Motor neuron (in vitro differentiated cells): ENCODE measurements at regions not wholly inside any gene's neighbourhood (a gene's known extent, or its start where the extent isn't known, plus 50 kb on each side); places are given as distances from the start of the nearest gene placed in this dataset.

Experiments used
- ATAC-seq, 8 experiments: fragments of 200-7000 bp; cut with Tn5 transposase; replicated peaks in 6 of 8; 2 replicates each; pipeline ENCODE4 v1.8.0; 2021; ENCODE audit warnings: mild to moderate bottlenecking in 8 of 8, moderate library complexity in 8 of 8
- H3K27ac ChIP-seq, 2 donors: fragments of 250-450 bp; sonication (Bioruptor Pico); 2 replicates each; pipeline ENCODE4 v1.9.0; 2021; ENCODE audit warnings: antibody characterized with exemption in 2 of 2, mild to moderate bottlenecking in 2 of 2, moderate library complexity in 1 of 2
- H3K4me1 ChIP-seq, 2 donors: fragments of 250-450 bp; sonication (Bioruptor Pico); replicated peaks in 1 of 2; 2 replicates each; pipeline ENCODE4 v1.6.1; 2021; ENCODE audit warnings: antibody characterized with exemption in 2 of 2, mild to moderate bottlenecking in 2 of 2, moderate library complexity in 1 of 2
- H3K4me3 ChIP-seq, 5 donors: fragments of 250-450 bp; sonication (Bioruptor Pico); 2 replicates each; pipeline ENCODE4 v1.9.0; 2021; ENCODE audit warnings: antibody characterized with exemption in 5 of 5, mild to moderate bottlenecking in 5 of 5, moderate library complexity in 4 of 5
- WGBS, 10 experiments: fragments of 450-650 bp; shearing (Covaris generic); methylation state at CpG; one replicate each; pipeline ENCODE4 v1.0.0; 2022; 5-methylcytosine and 5-hydroxymethylcytosine counted together
- in situ Hi-C, 9 experiments: fragments of 400-800 bp; cut with MboI; loops; one replicate each; pipeline ENCODE4 v1.15.0; 2021; ENCODE audit warnings: low sequenced_read_pairs in 9 of 9, low pct_unique_long_range_greater_than_20kb in 2 of 9; ENCODE audit not compliant: unreplicated experiment in 9 of 9

- Histone ChIP-seq H3K4me3 (no peak overlapping the region), H3K27ac (no peak overlapping the region), H3K4me1 (no peaks in the 10 kb centered on the region)
- no peak for ATAC-seq
- in situ Hi-C loops: no loop called here
Measured at GRCh38 chr12:86666316-86666715, 410.1 kb upstream of the MGAT4C start.

- no peak for ATAC-seq
- no peak overlapping the region for H3K4me3 ChIP-seq
- no peak overlapping the region for H3K27ac ChIP-seq
Measured at GRCh38 chr12:86663716-86664115, 407.5 kb upstream of the MGAT4C start.

GRCh38 chr12:86663173-86663572 is 407.0 kb upstream of the MGAT4C start:
- no peaks in the 10 kb centered on the region for H3K4me1 ChIP-seq
- no peak for ATAC-seq
- in situ Hi-C loops: no loop called here
- no peak overlapping the region for H3K27ac ChIP-seq
- H3K4me3 ChIP-seq: no peak overlapping the region
- WGBS, 10 experiments: 20 to 93% (median 75%) methylated on average over 1 to 3 of the region's 3 CpGs; no CpG with 5 or more reads in 1 of the 10 experiments

More at GRCh38 chr12:86663716-86664115, 407.5 kb upstream of the MGAT4C start:
- H3K4me1 ChIP-seq: no peaks in the 10 kb centered on the region
- in situ Hi-C loops: no loop called here

GRCh38 chr12:86662464-86662863 is 406.3 kb upstream of the MGAT4C start:
- 0 to 89% (median 50%) methylated on average over 1 of the region's 1 CpG; no CpG with 5 or more reads in 3 of the 10 experiments for WGBS, 10 experiments
- ATAC-seq: no peak
- in situ Hi-C loops: no loop called here
- H3K4me3 ChIP-seq: no peak overlapping the region
- H3K4me1 ChIP-seq: no peaks in the 10 kb centered on the region
- H3K27ac ChIP-seq: no peak overlapping the region

- in situ Hi-C loops: no loop called here
- no peak overlapping the region for H3K27ac ChIP-seq
- peak in 7 of 8 experiments; percentile 39 to 92 (median 59) for ATAC-seq
- no peaks in the 10 kb centered on the region for H3K4me1 ChIP-seq
- 0 to 100% (median 15%) methylated on average over 1 of the region's 1 CpG; no CpG with 5 or more reads in 4 of the 10 experiments for WGBS, 10 experiments
- no peak overlapping the region for H3K4me3 ChIP-seq
Measured at GRCh38 chr12:86660488-86661147, 404.4 kb upstream of the MGAT4C start.

GRCh38 chr12:86659985-86660384 is 403.8 kb upstream of the MGAT4C start:
- WGBS, 10 experiments: 50 to 100% (median 88%) methylated on average over 1 to 2 of the region's 2 CpGs; no CpG with 5 or more reads in 2 of the 10 experiments
- H3K4me1 ChIP-seq: no peaks in the 10 kb centered on the region
- no peak overlapping the region for H3K4me3 ChIP-seq
- peak in 1 of 8 experiments; percentile 16 for ATAC-seq
- no peak overlapping the region for H3K27ac ChIP-seq
- in situ Hi-C loops: no loop called here

GRCh38 chr12:86658303-86658702 is 402.1 kb upstream of the MGAT4C start:
- in situ Hi-C loops: no loop called here

GRCh38 chr12:86647800-86648199 is 391.6 kb upstream of the MGAT4C start:
- in situ Hi-C loops: no loop called here
- no peak for ATAC-seq
- Histone ChIP-seq H3K27ac (no peak overlapping the region), H3K4me1 (no peaks in the 10 kb centered on the region), H3K4me3 (no peak overlapping the region)
- WGBS, 10 experiments: 18 to 100% (median 85%) methylated on average over 1 to 2 of the region's 2 CpGs; no CpG with 5 or more reads in 1 of the 10 experiments

More at GRCh38 chr12:86658303-86658702, 402.1 kb upstream of the MGAT4C start:
- no peak overlapping the region for H3K4me3 ChIP-seq
- no peak overlapping the region for H3K27ac ChIP-seq
- no peak for ATAC-seq
- no peaks in the 10 kb centered on the region for H3K4me1 ChIP-seq

GRCh38 chr12:86634456-86635410 is 378.5 kb upstream of the MGAT4C start:
- no peak overlapping the region for H3K4me3 ChIP-seq
- peak in 2 of 8 experiments; percentile 29 to 43 for ATAC-seq

GRCh38 chr12:86627001-86627400 is 370.8 kb upstream of the MGAT4C start:
- H3K4me3 ChIP-seq: no peak overlapping the region
- no peak for ATAC-seq
- H3K27ac ChIP-seq: no peak overlapping the region
- in situ Hi-C loops: no loop called here
- WGBS, 10 experiments: 33 to 100% (median 97%) methylated on average over 1 to 3 of the region's 3 CpGs; no CpG with 5 or more reads in 6 of the 10 experiments
- H3K4me1 ChIP-seq: no peaks in the 10 kb centered on the region

More at GRCh38 chr12:86634456-86635410, 378.5 kb upstream of the MGAT4C start:
- in situ Hi-C loops: no loop called here
- no peak overlapping the region for H3K27ac ChIP-seq
- WGBS, 10 experiments: 0 to 89% (median 68%) methylated on average over 2 to 4 of the region's 4 CpGs; no CpG with 5 or more reads in 1 of the 10 experiments
- H3K4me1 ChIP-seq: no peaks in the 10 kb centered on the region

GRCh38 chr12:86623267-86623666 is 367.1 kb upstream of the MGAT4C start:
- H3K4me3 ChIP-seq: no peak overlapping the region
- no peak for ATAC-seq
- WGBS, 10 experiments: 0 to 63% (median 28%) methylated on average over 1 of the region's 1 CpG
- H3K4me1 ChIP-seq: no peaks in the 10 kb centered on the region
- in situ Hi-C loops: no loop called here
- no peak overlapping the region for H3K27ac ChIP-seq

- H3K27ac ChIP-seq: no peak overlapping the region
- no peaks in the 10 kb centered on the region for H3K4me1 ChIP-seq
- ATAC-seq: no peak
- WGBS, 10 experiments: 20 to 86% (median 60%) methylated on average over 1 to 2 of the region's 2 CpGs; no CpG with 5 or more reads in 1 of the 10 experiments
- no peak overlapping the region for H3K4me3 ChIP-seq
- in situ Hi-C loops: no loop called here
Measured at GRCh38 chr12:86621957-86622356, 365.8 kb upstream of the MGAT4C start.

GRCh38 chr12:86613311-86613710 is 357.1 kb upstream of the MGAT4C start:
- ATAC-seq: no peak
- in situ Hi-C loops: no loop called here
- H3K4me1 ChIP-seq: no peaks in the 10 kb centered on the region
- no peak overlapping the region for H3K4me3 ChIP-seq
- no peak overlapping the region for H3K27ac ChIP-seq
- WGBS, 10 experiments: 11 to 100% (median 100%) methylated on average over 1 of the region's 1 CpG; no CpG with 5 or more reads in 1 of the 10 experiments
